SJCRH30 (cell line): ENCODE measurements at regions not wholly inside any gene's neighbourhood (a gene's known extent, or its start where the extent isn't known, plus 50 kb on each side); places are given as distances from the start of the nearest gene placed in this dataset.
A peak's percentile ranks its signal among the peaks of the same experiment; 100 is the strongest.

Experiments used
- DNase-seq, 2 experiments: peaks; one replicate each; pipeline ENCODE4 v3.0.0-alpha.2; 2015 to 2020
- H3K27ac ChIP-seq: fragments of 250-450 bp; sonication (Bioruptor Pico); 2 replicates; pipeline ENCODE4 v1.5.1; 2020; ENCODE audit warnings: mild to moderate bottlenecking, moderate library complexity
- H3K27me3 ChIP-seq: fragments of 250-450 bp; sonication (Bioruptor Pico); 2 replicates; pipeline ENCODE4 v1.5.1; 2020; ENCODE audit warnings: mild to moderate bottlenecking, moderate library complexity
- H3K36me3 ChIP-seq: fragments of 250-450 bp; sonication (Bioruptor Pico); 2 replicates; pipeline ENCODE4 v1.5.1; 2020; ENCODE audit warnings: mild to moderate bottlenecking, moderate library complexity
- H3K4me1 ChIP-seq: fragments of 250-450 bp; sonication (Bioruptor Pico); 2 replicates; pipeline ENCODE4 v1.5.1; 2020; ENCODE audit warnings: mild to moderate bottlenecking, moderate library complexity
- H3K4me3 ChIP-seq: fragments of 250-450 bp; sonication (Bioruptor Pico); 2 replicates; pipeline ENCODE4 v1.5.1; 2020; ENCODE audit warnings: mild to moderate bottlenecking, moderate library complexity
- H3K9me3 ChIP-seq: fragments of 250-450 bp; sonication (Bioruptor Pico); replicated peaks from 2 replicates; pipeline ENCODE4 v1.5.1; 2020; ENCODE audit warnings: mild to moderate bottlenecking, moderate library complexity

DNA sequence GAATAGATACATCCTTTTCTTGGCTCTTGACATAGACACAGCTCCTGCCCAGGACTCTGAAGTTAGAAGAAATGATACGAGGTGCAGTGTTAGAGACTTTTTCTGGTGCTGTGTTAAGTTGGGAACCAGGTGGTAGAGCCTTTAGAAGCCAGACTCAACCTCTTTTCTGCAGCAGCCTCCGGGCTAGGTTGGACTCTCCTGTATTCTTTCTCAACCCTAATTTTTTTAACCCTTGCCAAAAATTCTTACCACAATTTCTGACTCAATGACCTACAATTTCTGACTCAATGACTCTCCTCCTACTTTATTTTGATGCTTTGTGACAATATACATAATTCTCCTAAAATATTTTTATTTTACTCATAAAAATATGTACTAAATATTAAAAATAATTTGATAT is 127.4 kb upstream of the PRL start:
- DNase-seq: no peak
- no peak overlapping the region for H3K4me3 ChIP-seq
- H3K4me1 ChIP-seq: no peaks in the 10 kb centered on the region
- no peak overlapping the region for H3K27ac ChIP-seq
- H3K27me3 ChIP-seq: no peaks in the 10 kb centered on the region
- no peaks in the 10 kb centered on the region for H3K36me3 ChIP-seq
- no peaks in the 10 kb centered on the region for H3K9me3 ChIP-seq

DNA sequence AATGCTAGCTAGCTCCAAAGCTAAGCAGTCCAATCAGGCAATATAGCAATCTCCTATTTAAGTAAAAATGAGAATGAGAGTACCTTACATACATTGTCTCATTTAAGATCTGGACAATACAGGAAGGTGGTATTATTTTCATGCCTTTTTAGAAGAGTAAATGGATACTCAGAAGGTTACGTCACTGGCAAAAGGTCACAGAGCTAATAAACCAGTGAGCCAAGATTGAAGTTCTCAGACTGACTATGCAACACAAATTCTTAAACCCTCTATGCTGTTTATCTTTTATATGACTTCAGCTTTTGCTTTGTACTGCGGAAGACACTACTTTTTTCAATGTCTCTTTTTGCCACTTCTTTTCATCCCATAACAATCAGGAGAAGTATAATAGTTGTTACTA is 135.2 kb upstream of the PRL start:
- no peak for DNase-seq
- no peak overlapping the region for H3K4me3 ChIP-seq
- no peaks in the 10 kb centered on the region for H3K27me3 ChIP-seq

DNA sequence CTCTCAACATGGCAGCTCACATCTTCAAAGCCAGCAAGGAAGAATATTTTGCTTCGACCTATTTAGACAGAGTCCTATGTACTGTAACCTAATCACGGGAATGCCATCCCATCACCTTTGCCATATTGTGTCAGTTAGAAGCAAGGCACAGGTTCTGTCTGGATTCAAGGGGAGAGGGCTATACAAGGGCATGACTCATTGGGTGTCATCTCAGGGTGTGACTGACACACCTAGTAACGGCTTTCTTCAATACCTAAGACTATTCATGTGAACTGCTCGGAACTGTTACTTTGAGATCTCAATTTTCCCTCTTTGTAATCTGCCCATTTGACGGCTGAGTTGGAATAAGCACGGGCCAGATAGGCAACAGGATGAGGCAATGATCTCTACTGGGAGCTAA is 135.6 kb upstream of the HDGFL1 start:
- Histone ChIP-seq H3K4me1 (no peaks in the 10 kb centered on the region), H3K9me3 (no peaks in the 10 kb centered on the region), H3K4me3 (no peak overlapping the region), H3K27me3 (no peaks in the 10 kb centered on the region), H3K27ac (no peak overlapping the region), H3K36me3 (no peaks in the 10 kb centered on the region)
- no peak for DNase-seq

More for the DNA sequence above, 135.2 kb upstream of the PRL start:
- Histone ChIP-seq H3K4me1 (no peaks in the 10 kb centered on the region), H3K36me3 (no peaks in the 10 kb centered on the region), H3K27ac (no peak overlapping the region), H3K9me3 (no peaks in the 10 kb centered on the region)

DNA sequence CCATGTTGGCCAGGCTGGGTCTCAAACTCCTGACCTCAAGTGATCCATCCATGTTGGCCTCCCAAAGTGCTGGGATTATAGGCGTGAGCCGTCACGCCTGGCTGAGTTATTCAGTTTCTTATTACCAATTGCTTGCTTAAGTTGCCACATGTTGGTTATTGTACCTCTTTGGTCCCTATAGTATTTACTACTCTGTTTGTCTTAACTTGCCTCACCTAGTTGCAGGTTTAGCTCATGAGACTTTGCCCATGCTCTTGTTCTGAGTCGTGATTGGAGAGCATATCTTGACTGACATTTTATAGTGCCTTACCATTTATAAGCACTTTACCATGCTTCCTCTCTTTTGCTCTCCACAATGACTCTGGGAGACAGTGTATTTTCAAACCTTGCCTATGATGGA is 134.2 kb upstream of the HDGFL1 start:
- no peak for DNase-seq
- Histone ChIP-seq H3K9me3 (no peaks in the 10 kb centered on the region), H3K36me3 (no peaks in the 10 kb centered on the region)

DNA sequence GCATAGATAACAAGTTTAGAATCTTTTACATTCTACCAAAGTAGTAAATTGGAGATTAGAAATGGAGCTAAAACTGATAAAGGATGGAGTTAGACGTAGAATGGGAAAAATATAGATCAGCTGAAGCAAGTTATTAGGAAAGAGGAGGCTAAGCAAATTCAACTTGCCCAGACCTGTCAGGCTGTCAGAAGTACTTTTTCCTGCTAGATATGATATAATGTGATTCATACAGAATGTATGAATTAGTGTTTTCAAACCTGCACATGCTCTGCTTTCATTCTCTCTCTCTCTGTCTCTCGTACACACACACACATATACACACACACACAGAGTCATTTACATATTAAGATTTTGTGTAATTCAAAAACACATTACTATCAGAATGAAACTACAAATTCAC is 133.2 kb upstream of the HDGFL1 start:
- no peak for DNase-seq
- Histone ChIP-seq H3K27ac (no peak overlapping the region), H3K4me1 (no peaks in the 10 kb centered on the region), H3K27me3 (no peaks in the 10 kb centered on the region), H3K4me3 (no peak overlapping the region), H3K9me3 (no peaks in the 10 kb centered on the region), H3K36me3 (no peaks in the 10 kb centered on the region)

More for the DNA sequence above, 134.2 kb upstream of the HDGFL1 start:
- Histone ChIP-seq H3K27me3 (no peaks in the 10 kb centered on the region), H3K4me1 (no peaks in the 10 kb centered on the region), H3K27ac (no peak overlapping the region), H3K4me3 (no peak overlapping the region)

DNA sequence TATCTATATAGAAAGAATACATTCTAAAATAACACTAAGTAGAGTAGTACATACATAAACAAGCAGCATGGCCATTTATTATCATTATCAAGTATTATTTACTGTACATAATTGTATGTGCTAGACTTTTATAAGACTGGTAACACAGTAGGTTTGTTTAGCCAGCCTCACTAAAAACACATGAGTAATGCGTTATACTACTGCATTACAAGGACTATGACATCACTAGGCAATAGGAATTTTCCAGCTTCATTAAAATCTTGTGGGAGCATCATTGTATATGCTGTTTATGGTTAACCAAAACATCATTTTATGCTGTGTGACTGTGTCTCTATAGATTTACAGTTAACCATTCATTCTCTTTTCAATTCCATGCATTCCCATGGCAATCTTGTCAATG is 131.7 kb upstream of the HDGFL1 start:
- Histone ChIP-seq H3K27me3 (no peaks in the 10 kb centered on the region), H3K4me1 (no peaks in the 10 kb centered on the region), H3K36me3 (no peaks in the 10 kb centered on the region), H3K4me3 (no peak overlapping the region), H3K27ac (no peak overlapping the region), H3K9me3 (no peaks in the 10 kb centered on the region)
- DNase-seq: no peak

DNA sequence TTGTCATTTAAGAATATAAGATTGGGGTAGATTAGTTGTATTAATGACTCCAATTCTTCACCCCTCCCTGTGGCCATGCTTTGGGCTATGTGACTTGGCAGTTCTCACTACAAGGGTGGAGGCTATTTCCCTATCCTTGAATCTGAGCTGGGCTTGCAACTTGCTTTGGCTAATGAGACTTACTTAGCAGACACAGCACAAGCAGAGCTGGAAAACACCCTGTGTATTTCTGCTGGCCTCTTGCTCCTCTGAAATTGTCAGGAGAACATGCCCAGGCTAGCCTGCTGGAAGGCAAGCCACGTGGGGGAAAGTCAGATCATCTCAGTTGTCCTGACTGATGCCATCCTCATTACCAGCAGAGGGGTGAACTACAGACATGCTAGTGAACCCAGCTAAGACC is 126.5 kb upstream of the HDGFL1 start:
- H3K4me3 ChIP-seq: no peak overlapping the region
- H3K27ac ChIP-seq: no peak overlapping the region
- peaks cover 4% of the 10 kb centered on the region for H3K4me1 ChIP-seq
- no peaks in the 10 kb centered on the region for H3K27me3 ChIP-seq
- no peaks in the 10 kb centered on the region for H3K9me3 ChIP-seq
- DNase-seq: peak in 1 of 2 experiments; percentile 1
- no peaks in the 10 kb centered on the region for H3K36me3 ChIP-seq

DNA sequence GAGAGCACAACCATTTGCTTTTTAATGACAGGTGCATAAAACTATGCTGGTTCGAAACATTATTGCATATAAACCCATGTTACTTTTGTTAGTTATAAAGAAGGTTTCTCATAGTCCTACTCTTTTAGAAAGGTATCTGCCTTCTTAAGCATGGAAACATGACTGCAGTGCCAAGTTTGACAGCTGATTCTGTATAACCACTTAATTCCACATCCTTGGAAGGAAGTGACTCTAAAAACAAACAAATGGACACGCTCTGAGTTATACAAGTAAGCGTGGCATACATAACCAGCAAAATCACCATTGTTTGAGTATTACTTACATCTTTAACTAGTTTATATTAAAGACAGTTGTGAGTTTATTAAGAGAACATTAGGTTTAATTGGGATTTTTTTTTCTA is 125.0 kb upstream of the HDGFL1 start:
- Histone ChIP-seq H3K36me3 (no peaks in the 10 kb centered on the region), H3K27ac (no peak overlapping the region), H3K4me1 (peaks cover 6% of the 10 kb centered on the region), H3K27me3 (no peaks in the 10 kb centered on the region), H3K4me3 (no peak overlapping the region), H3K9me3 (no peaks in the 10 kb centered on the region)
- DNase-seq: peak in 1 of 2 experiments; percentile 14

DNA sequence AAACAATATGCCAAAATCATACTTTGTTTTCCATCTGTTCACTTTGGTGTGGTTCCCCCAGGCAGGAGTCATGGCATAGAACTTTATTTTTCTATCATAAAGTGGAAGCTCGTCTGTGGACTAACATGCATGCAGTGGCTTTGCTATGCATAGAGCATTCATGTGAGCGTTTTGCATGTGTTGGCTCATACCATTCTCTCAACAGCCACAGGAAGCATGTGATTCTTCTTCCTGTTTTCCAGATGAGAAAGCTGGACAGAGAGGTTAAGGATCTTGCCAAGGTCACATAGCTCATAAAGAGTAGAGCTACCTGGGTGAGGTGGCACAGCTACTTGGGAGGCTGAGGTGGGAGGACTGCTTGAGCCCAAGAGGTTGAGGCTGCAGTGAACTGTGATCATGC is 123.4 kb upstream of the HDGFL1 start:
- H3K36me3 ChIP-seq: no peaks in the 10 kb centered on the region
- no peaks in the 10 kb centered on the region for H3K9me3 ChIP-seq
- H3K4me3 ChIP-seq: no peak overlapping the region
- H3K4me1 ChIP-seq: peaks cover 6% of the 10 kb centered on the region
- DNase-seq: no peak
- no peaks in the 10 kb centered on the region for H3K27me3 ChIP-seq
- no peak overlapping the region for H3K27ac ChIP-seq

DNA sequence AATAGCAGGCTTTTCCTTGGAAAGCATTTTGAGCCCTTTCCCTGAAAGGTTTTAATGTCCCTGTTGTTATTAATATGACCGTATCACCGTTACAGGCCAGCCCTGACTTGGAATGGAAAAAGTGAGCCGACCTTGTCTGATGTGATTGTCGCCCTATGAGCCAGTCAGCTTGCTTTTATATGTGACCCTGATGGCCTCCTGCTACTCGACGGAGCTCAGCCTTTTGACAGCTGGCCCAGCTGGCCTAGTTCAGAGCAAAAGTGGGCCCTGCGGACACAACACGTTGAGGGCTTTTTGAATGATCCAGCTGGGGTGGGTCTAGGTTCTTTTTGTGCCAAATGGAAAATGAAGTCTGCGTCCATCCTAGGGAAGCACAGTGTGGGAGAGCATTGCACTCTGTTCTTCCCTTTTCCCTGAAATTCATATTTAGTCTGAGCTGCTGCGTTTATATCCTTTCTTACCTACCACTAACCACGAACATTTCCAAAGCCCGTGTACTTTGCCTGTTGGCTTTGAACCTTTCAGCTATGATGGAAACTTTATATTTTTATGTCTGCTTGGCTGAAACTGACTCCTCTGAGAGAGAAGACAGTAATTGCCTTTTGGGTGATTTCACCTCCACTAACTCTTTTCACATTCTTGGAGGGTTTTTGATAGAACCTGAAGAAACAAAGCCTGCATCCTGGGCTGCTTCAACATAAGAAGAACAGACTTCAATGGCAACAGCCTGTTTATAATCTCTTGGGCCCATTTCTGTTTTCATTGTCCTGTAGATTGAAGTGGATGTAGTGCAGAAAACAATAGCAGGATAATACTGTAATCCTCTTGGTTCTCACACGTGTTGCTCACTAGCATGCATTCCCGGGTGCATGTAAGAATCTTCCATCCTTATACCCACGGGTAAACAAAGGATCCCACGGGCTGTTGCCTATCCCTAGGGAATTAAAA is 121.8 kb upstream of the HDGFL1 start:
- peaks cover 6% of the 10 kb centered on the region for H3K4me1 ChIP-seq
- peak in 1 of 2 experiments; percentile 15 for DNase-seq
- H3K36me3 ChIP-seq: no peaks in the 10 kb centered on the region
- peak overlapping the region; percentile 38 for H3K4me3 ChIP-seq
- H3K27ac ChIP-seq: peak overlapping the region; percentile 29; the same call in 1 of the 2 replicates
- H3K9me3 ChIP-seq: no peaks in the 10 kb centered on the region
- no peaks in the 10 kb centered on the region for H3K27me3 ChIP-seq

DNA sequence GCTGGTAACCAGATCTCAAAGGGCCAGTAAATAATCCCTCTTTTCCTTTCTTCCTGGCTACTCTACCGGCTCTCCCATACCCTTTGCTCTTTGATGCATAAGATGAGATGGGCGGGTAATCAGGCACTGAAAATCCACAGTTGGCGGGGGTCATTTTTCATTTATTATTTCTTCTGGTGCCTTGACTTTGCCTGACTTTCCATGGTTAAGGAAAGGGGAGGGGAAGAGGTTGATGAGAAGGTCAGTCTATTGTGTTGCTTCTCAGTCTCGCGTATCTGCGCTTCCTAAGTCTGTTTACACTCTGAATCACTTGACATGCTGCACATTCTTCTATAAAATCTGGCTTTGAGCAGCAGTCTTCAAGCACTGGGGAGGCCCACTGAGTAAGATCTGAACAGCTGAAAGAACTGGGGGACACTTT is 121.1 kb upstream of the HDGFL1 start:
- Histone ChIP-seq H3K4me3 (peak overlapping the region; percentile 38), H3K27ac (peak overlapping the region; percentile 29; the same call in 1 of the 2 replicates), H3K27me3 (no peaks in the 10 kb centered on the region), H3K9me3 (no peaks in the 10 kb centered on the region), H3K36me3 (no peaks in the 10 kb centered on the region), H3K4me1 (peaks cover 6% of the 10 kb centered on the region)
- DNase-seq: peak; percentile 22 to 57

DNA sequence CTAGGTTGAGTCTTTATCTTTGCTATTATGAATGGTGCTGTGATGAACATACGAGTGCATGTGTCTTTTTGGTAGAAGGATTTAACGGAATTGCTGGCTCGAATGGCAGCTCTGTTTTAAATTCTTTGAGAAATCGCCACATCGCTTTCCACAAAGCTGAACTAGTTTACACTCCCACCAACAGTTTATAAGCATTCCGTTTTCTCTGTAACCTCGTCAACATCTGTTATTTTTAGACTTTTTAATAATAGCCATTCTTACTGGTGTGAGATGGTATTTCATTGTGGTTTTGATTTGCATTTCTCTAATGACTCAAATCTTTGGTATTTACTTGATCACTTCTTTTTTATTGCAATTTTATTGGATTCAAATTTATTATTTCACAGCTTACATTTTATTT is 117.4 kb upstream of the HDGFL1 start:
- Histone ChIP-seq H3K4me1 (peaks cover 6% of the 10 kb centered on the region), H3K36me3 (no peaks in the 10 kb centered on the region), H3K27me3 (no peaks in the 10 kb centered on the region), H3K27ac (no peak overlapping the region), H3K4me3 (no peak overlapping the region), H3K9me3 (no peaks in the 10 kb centered on the region)
- no peak for DNase-seq

DNA sequence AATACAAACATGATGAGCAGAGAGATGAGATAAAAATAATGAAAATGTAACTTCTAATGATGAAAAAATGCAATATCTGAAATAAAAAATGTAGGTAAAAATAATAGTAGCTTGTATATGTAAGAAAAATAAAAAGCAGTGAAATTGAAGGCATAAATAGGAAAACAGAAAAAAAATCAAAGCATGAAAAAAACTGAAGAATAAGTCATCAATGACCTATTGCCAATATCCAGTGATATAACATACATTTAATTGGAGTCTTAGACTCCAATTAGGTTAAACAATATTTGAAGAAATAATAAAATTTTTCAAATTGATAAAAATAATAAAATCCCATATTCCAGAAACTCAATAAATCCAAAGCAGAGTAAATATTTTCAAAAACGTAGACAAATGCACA is 114.0 kb upstream of the HDGFL1 start:
- DNase-seq: no peak
- Histone ChIP-seq H3K36me3 (no peaks in the 10 kb centered on the region), H3K9me3 (no peaks in the 10 kb centered on the region), H3K27ac (no peak overlapping the region), H3K27me3 (no peaks in the 10 kb centered on the region), H3K4me1 (no peaks in the 10 kb centered on the region), H3K4me3 (no peak overlapping the region)

DNA sequence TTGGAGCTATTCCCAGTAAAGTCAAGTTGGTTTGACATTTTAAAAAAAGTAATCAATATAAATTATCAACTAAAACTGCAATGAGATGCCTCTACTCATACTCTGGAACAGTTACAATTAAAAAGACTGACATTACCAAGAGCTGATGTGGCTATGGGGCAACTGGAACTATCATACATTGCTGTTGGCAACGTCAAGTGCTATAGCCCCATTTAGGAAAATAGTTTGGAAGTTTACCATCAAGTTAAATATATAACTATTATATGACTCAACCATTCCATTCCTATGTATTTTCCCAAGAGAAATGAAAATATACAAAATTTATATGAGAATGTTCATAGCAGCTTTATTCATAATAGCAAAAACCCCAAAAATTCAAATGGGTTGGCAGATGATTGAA is 111.4 kb upstream of the HDGFL1 start:
- no peaks in the 10 kb centered on the region for H3K27me3 ChIP-seq
- no peaks in the 10 kb centered on the region for H3K9me3 ChIP-seq
- H3K27ac ChIP-seq: no peak overlapping the region
- no peak overlapping the region for H3K4me3 ChIP-seq
- no peak for DNase-seq
- H3K36me3 ChIP-seq: no peaks in the 10 kb centered on the region
- H3K4me1 ChIP-seq: no peaks in the 10 kb centered on the region

DNA sequence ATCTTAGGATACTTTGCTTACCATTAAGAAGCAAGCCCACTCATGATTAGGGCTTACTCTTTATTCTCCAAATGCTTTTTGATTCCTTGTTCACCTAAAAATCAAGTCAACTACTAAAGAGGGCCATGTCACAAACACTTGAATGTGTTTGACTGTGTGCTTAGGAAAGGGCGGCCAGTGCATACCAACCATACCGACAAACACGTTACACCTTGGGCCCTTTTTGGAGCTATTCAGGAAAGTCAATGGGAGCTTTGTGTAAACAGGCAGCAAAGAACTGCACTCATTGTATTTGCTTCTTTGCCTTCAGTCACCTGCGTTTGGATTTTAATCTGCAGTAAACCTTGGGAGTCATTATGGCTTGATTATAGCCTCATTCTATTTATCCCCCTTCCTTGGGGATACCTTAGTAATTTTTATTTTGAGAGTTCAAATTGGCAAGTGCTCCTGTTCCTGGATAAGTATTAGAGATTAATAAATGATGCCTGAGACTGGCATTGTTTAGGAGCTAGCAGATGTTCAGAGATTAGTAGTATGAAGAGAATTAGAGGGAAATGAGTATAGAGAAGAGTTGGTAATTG is 102.6 kb upstream of the HDGFL1 start:
- H3K27me3 ChIP-seq: no peaks in the 10 kb centered on the region
- no peak overlapping the region for H3K27ac ChIP-seq
- H3K36me3 ChIP-seq: no peaks in the 10 kb centered on the region
- H3K9me3 ChIP-seq: no peaks in the 10 kb centered on the region
- H3K4me3 ChIP-seq: no peak overlapping the region
- DNase-seq: no peak
- no peaks in the 10 kb centered on the region for H3K4me1 ChIP-seq
